Activated CD4-positive, alpha-beta T cell treated with anti-CD3 and anti-CD28 coated beads, Interleukin-2, amount 10 ng/mL, durations not matched to agents 24 days and 14 days (primary cell): ENCODE measurements at regions not wholly inside any gene's neighbourhood (a gene's known extent, or its start where the extent isn't known, plus 50 kb on each side); places are given as distances from the start of the nearest gene placed in this dataset.
"Not testable (repeated sequence)": the region's sequence is repeated elsewhere in the genome, so short reads cannot be mapped to it uniquely, and the experiment has no call there.

Experiments
- DNase-seq: peaks from one replicate; pipeline ENCODE4 v3.0.0; 2022
- H3K27ac Mint-ChIP-seq: one replicate; pipeline ENCODE4 v1.8.0; 2022; ENCODE audit warnings: mild to moderate bottlenecking, mixed read lengths
- H3K27me3 Mint-ChIP-seq: one replicate; pipeline ENCODE4 v1.8.0; 2022; ENCODE audit warnings: mixed read lengths
- H3K36me3 Mint-ChIP-seq: one replicate; pipeline ENCODE4 v1.8.0; 2022; ENCODE audit warnings: low read depth, mild to moderate bottlenecking, mixed read lengths
- H3K4me1 Mint-ChIP-seq: one replicate; pipeline ENCODE4 v1.8.0; 2021; ENCODE audit warnings: mixed read lengths
- H3K4me3 Mint-ChIP-seq: one replicate; pipeline ENCODE4 v1.8.0; 2022; ENCODE audit warnings: mild to moderate bottlenecking, moderate library complexity, mixed read lengths
- H3K9me3 Mint-ChIP-seq: one replicate; pipeline ENCODE4 v1.8.0; 2021; ENCODE audit warnings: mixed read lengths
- intact Hi-C: fragments of 100-400 bp; cut with micrococcal nuclease; formaldehyde crosslinking; loops from one replicate; pipeline ENCODE4 v1.15.1; 2023

GRCh38 chr6:141521440-141521839 lies 611.3 kb upstream of the GJE1 start:
- intact Hi-C loops = no loop called here
- Mint-ChIP-seq H3K27me3 (peaks cover 6% of the 10 kb centered on the region), H3K9me3 (no peaks in the 10 kb centered on the region), H3K36me3 (no peaks in the 10 kb centered on the region), H3K27ac (no peak overlapping the region), H3K4me3 (no peak overlapping the region), H3K4me1 (no peaks in the 10 kb centered on the region)
- DNase-seq = no peak

- peaks cover 4% of the 10 kb centered on the region for H3K27me3 Mint-ChIP-seq
- peak overlapping the region; percentile 52 for H3K27ac Mint-ChIP-seq
- H3K4me3 Mint-ChIP-seq = peak overlapping the region; percentile 50
- H3K36me3 Mint-ChIP-seq = no peaks in the 10 kb centered on the region
- no peaks in the 10 kb centered on the region for H3K9me3 Mint-ChIP-seq
- intact Hi-C loops = loop anchor here (2.0 kb wide), 1 partner anchor 31 kb away; no protein-coding TSS in a partner anchor
- H3K4me1 Mint-ChIP-seq = peaks cover 7% of the 10 kb centered on the region
- no peak for DNase-seq
Measured at GRCh38 chr6:141513830-141514229, 618.9 kb upstream of the GJE1 start.

GRCh38 chr6:141510803-141511202 lies 621.9 kb upstream of the GJE1 start:
- Mint-ChIP-seq H3K36me3 (peaks cover 4% of the 10 kb centered on the region), H3K4me1 (peaks cover 7% of the 10 kb centered on the region), H3K27ac (no peak overlapping the region), H3K4me3 (no peak overlapping the region), H3K9me3 (peaks cover 8% of the 10 kb centered on the region), H3K27me3 (no peaks in the 10 kb centered on the region)
- intact Hi-C loops = no loop called here
- no peak for DNase-seq

GRCh38 chr6:141506062-141506461 lies 626.7 kb upstream of the GJE1 start:
- intact Hi-C loops, H3K27ac Mint-ChIP-seq, H3K36me3 Mint-ChIP-seq, H3K27me3 Mint-ChIP-seq, H3K4me3 Mint-ChIP-seq, DNase-seq, H3K4me1 Mint-ChIP-seq: not testable (repeated sequence)
- peaks cover 22% of the 10 kb centered on the region for H3K9me3 Mint-ChIP-seq

- H3K9me3 Mint-ChIP-seq = peaks cover 22% of the 10 kb centered on the region
- H3K27ac Mint-ChIP-seq, DNase-seq: not testable (repeated sequence)
Measured at GRCh38 chr6:141504318-141504717, 628.4 kb upstream of the GJE1 start.

GRCh38 chr6:141501616-141502015 lies 631.1 kb upstream of the GJE1 start:
- DNase-seq = no peak
- H3K27me3 Mint-ChIP-seq = no peaks in the 10 kb centered on the region
- H3K9me3 Mint-ChIP-seq = peaks cover 23% of the 10 kb centered on the region
- peaks cover 6% of the 10 kb centered on the region for H3K36me3 Mint-ChIP-seq
- intact Hi-C loops = no loop called here
- no peak overlapping the region for H3K27ac Mint-ChIP-seq
- H3K4me3 Mint-ChIP-seq = no peak overlapping the region
- H3K4me1 Mint-ChIP-seq = no peaks in the 10 kb centered on the region

More at GRCh38 chr6:141504318-141504717, 628.4 kb upstream of the GJE1 start:
- H3K27me3 Mint-ChIP-seq, H3K4me1 Mint-ChIP-seq, H3K4me3 Mint-ChIP-seq, H3K36me3 Mint-ChIP-seq, intact Hi-C loops: not testable (repeated sequence)

- peaks cover 11% of the 10 kb centered on the region for H3K9me3 Mint-ChIP-seq
- no peaks in the 10 kb centered on the region for H3K27me3 Mint-ChIP-seq
- H3K4me3 Mint-ChIP-seq = no peak overlapping the region
- no peaks in the 10 kb centered on the region for H3K36me3 Mint-ChIP-seq
- no peaks in the 10 kb centered on the region for H3K4me1 Mint-ChIP-seq
- no peak overlapping the region for H3K27ac Mint-ChIP-seq
- no peak for DNase-seq
- intact Hi-C loops = no loop called here
Measured at GRCh38 chr6:141498977-141499376, 633.7 kb upstream of the GJE1 start.

- Mint-ChIP-seq H3K27me3 (no peaks in the 10 kb centered on the region), H3K27ac (no peak overlapping the region), H3K9me3 (peaks cover 25% of the 10 kb centered on the region), H3K4me1 (peaks cover 5% of the 10 kb centered on the region), H3K36me3 (no peaks in the 10 kb centered on the region), H3K4me3 (no peak overlapping the region)
- DNase-seq = no peak
- intact Hi-C loops = no loop called here
Measured at GRCh38 chr6:141492521-141493284, 640.0 kb upstream of the GJE1 start.

- Mint-ChIP-seq H3K9me3 (peaks cover 25% of the 10 kb centered on the region), H3K4me1 (peaks cover 8% of the 10 kb centered on the region), H3K27me3 (no peaks in the 10 kb centered on the region), H3K27ac (no peak overlapping the region), H3K36me3 (peaks cover 2% of the 10 kb centered on the region), H3K4me3 (no peak overlapping the region)
- DNase-seq = no peak
- intact Hi-C loops = no loop called here
Measured at GRCh38 chr6:141491684-141492083, 641.0 kb upstream of the GJE1 start.

GRCh38 chr6:141490982-141491381 lies 641.7 kb upstream of the GJE1 start:
- peaks cover 5% of the 10 kb centered on the region for H3K36me3 Mint-ChIP-seq
- H3K4me3 Mint-ChIP-seq = no peak overlapping the region
- no peaks in the 10 kb centered on the region for H3K27me3 Mint-ChIP-seq
- intact Hi-C loops = no loop called here
- H3K4me1 Mint-ChIP-seq = peaks cover 10% of the 10 kb centered on the region
- DNase-seq = no peak
- H3K9me3 Mint-ChIP-seq = peaks cover 21% of the 10 kb centered on the region
- H3K27ac Mint-ChIP-seq = no peak overlapping the region

- Mint-ChIP-seq H3K27me3 (no peaks in the 10 kb centered on the region), H3K4me1 (peaks cover 23% of the 10 kb centered on the region), H3K27ac (no peak overlapping the region), H3K4me3 (no peak overlapping the region), H3K9me3 (peaks cover 25% of the 10 kb centered on the region), H3K36me3 (peaks cover 9% of the 10 kb centered on the region)
- no peak for DNase-seq
- intact Hi-C loops = loop anchor here (10.0 kb wide), 2 partner anchors 656 to 904 kb away; partner anchors contain the start of genes NMBR and VTA1
Measured at GRCh38 chr6:141488488-141488887, 644.2 kb upstream of the GJE1 start.

GRCh38 chr6:141486942-141487341 lies 645.8 kb upstream of the GJE1 start:
- Mint-ChIP-seq H3K36me3 (peaks cover 9% of the 10 kb centered on the region), H3K27ac (no peak overlapping the region), H3K9me3 (peaks cover 22% of the 10 kb centered on the region), H3K4me1 (peaks cover 31% of the 10 kb centered on the region), H3K27me3 (no peaks in the 10 kb centered on the region), H3K4me3 (no peak overlapping the region)
- no peak for DNase-seq
- intact Hi-C loops = loop anchor here (10.0 kb wide), 2 partner anchors 658 to 902 kb away; partner anchors contain the start of genes NMBR and VTA1

GRCh38 chr6:141484711-141485110 lies 648.0 kb upstream of the GJE1 start:
- peaks cover 35% of the 10 kb centered on the region for H3K4me1 Mint-ChIP-seq
- H3K4me3 Mint-ChIP-seq = peak overlapping the region; percentile 64
- H3K27me3 Mint-ChIP-seq = no peaks in the 10 kb centered on the region
- H3K27ac Mint-ChIP-seq = peak overlapping the region; percentile 85
- intact Hi-C loops = loop anchor here (5.0 to 10.0 kb wide), 3 partner anchors 78 to 900 kb away; partner anchors contain the start of genes NMBR and VTA1
- H3K9me3 Mint-ChIP-seq = peaks cover 16% of the 10 kb centered on the region
- peaks cover 9% of the 10 kb centered on the region for H3K36me3 Mint-ChIP-seq
- peak; percentile 80 for DNase-seq

- Mint-ChIP-seq H3K4me3 (peak overlapping the region; percentile 75), H3K9me3 (peaks cover 16% of the 10 kb centered on the region), H3K27ac (peak overlapping the region; percentile 94), H3K27me3 (no peaks in the 10 kb centered on the region), H3K36me3 (peaks cover 9% of the 10 kb centered on the region), H3K4me1 (peaks cover 35% of the 10 kb centered on the region)
- peak; percentile 87 for DNase-seq
- intact Hi-C loops = loop anchor here (1.0 to 10.0 kb wide), 7 partner anchors 21 to 899 kb away; partner anchors contain the start of genes NMBR and VTA1
Measured at GRCh38 chr6:141483598-141484061, 649.1 kb upstream of the GJE1 start.
